ENCODE measurements at regions not wholly inside any gene's neighbourhood (a gene's known extent, or its start where the extent isn't known, plus 50 kb on each side); places are given as distances from the start of the nearest gene placed in this dataset.

GRCh38 chr1:112783059-112783458 is 67.9 kb upstream of the PPM1J start:
- DNase-seq, result no peak

GRCh38 chr1:112779665-112780526 is 64.8 kb upstream of the PPM1J start:
- DNase-seq, result no peak

GRCh38 chr1:112778137-112778536 is 63.0 kb upstream of the PPM1J start:
- no peak for DNase-seq

GRCh38 chr1:112776688-112777087 is 61.6 kb upstream of the PPM1J start:
- DNase-seq, result no peak

- DNase-seq, result no peak
Observed at GRCh38 chr1:112772781-112773180, 57.6 kb upstream of the PPM1J start.

GRCh38 chr1:112770724-112771123 is 55.6 kb upstream of the PPM1J start:
- no peak for DNase-seq

GRCh38 chr1:112769611-112770010 is 54.5 kb upstream of the PPM1J start:
- no peak for DNase-seq

- DNase-seq, result no peak
Observed at GRCh38 chr1:112767646-112768045, 52.5 kb upstream of the PPM1J start.
